Stimulated activated CD4-positive, alpha-beta T cell treated with anti-CD3 and anti-CD28 coated beads, Interleukin-1b, Interleukin-23, amount 100 ng/mL, for 24 hours (primary cell): ENCODE measurements at regions not wholly inside any gene's neighbourhood (a gene's known extent, or its start where the extent isn't known, plus 50 kb on each side); places are given as distances from the start of the nearest gene placed in this dataset.
"Not testable (repeated sequence)": the region's sequence is repeated elsewhere in the genome, so short reads cannot be mapped to it uniquely, and the experiment has no call there.

ENCODE experiments used
- DNase-seq, 4 experiments: peaks; one replicate each; pipeline ENCODE4 v3.0.0-alpha.2; 2020; ENCODE audit warnings: low read depth in 4 of 4, low spot score in 1 of 4

DNA sequence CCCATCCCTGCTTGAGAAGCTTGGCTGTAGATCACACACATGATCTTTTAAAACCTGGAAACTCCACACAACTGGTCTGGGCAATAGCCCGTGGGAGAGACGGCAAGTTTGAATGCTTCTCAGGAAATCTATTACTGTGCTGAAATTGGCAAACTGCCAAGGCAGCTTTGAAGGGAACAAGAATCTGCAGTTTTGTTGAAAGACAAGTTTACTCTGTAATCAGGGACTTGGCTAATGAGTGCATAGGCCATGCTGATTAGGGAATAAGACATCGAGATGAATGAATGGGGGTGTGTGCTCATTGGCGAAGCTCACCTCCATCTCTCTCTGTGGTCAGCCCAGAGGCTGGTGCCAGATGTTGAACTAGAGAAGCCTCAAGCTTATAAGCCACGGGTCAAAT lies 218.8 kb downstream of the HIPK3 start:
- DNase-seq: no peak

DNA sequence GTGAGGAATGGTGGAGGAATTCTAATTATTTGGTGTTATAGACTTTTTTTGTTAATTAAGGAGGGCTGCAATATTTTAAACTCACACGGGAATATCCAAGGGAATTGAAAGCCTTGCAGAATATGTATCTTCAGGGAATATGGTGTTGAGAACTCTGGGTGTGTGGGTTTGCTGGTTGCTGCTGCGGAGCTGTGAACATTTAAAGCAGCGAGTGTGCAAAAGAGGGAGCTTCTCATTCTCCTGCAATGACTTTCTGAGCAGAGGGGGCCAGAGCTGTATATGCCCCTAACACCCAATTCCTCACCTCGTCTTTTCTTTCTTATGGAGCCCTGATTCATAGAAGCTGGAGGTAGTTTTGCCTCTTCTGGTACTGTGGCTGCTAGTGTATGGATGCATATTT lies 217.7 kb downstream of the HIPK3 start:
- no peak for DNase-seq

DNA sequence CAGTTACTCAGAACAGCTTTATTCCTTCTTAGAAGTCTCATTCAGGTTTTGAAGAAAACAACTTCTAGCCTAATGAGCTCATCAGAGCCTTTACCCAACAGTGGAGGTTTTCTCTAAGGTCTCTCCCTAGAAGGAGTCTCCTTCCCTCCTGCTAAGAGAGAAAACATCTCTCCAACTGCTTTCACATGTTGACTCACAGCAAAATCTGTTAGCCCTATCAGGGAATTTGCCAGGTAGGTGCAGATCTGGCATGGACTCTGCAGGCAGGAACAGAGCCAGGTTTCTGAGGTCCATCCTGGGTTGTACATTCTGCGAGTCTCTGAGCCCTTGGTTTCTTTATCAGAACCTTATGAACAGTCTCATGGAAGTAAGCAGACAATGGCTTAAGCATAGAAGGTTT lies 214.4 kb downstream of the HIPK3 start:
- DNase-seq: no peak

DNA sequence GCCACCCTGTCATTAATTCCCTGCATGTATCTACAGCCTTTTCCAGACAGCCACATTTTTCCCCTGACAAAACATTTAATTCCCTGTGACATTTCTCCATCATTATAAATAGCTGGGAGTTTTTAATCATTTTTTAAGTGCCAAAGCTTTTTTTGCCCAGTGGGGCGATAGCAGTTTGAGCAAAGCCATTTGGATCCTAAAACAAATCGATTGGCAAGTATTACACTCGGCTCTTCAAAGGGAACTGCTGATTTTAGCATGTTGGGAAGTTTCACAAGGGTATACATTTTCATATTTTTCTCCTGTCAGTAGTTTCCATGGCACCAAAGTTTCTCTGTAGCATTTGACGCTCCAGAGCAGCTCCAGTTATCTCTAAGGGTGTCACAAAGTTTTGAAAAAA lies 210.8 kb downstream of the HIPK3 start:
- DNase-seq: no peak

DNA sequence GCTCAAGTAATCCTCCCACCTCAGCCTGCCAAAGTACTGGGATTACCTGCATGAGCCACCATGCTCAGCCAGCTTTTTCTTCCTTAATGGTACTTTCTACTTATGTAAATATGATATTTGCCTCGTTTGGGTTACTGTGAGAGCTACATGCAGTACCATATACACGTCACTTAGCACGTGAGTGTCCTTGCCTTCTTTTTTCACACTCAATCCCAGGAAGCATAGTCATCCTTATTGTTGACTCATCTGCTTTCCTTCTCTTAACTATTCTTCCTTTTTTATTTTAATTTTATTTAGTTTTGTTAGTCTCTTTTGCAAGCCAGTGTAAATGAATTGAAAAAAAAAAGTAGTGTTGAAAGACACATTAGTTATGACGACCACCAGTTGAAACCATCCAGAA lies 205.9 kb downstream of the HIPK3 start:
- no peak for DNase-seq

DNA sequence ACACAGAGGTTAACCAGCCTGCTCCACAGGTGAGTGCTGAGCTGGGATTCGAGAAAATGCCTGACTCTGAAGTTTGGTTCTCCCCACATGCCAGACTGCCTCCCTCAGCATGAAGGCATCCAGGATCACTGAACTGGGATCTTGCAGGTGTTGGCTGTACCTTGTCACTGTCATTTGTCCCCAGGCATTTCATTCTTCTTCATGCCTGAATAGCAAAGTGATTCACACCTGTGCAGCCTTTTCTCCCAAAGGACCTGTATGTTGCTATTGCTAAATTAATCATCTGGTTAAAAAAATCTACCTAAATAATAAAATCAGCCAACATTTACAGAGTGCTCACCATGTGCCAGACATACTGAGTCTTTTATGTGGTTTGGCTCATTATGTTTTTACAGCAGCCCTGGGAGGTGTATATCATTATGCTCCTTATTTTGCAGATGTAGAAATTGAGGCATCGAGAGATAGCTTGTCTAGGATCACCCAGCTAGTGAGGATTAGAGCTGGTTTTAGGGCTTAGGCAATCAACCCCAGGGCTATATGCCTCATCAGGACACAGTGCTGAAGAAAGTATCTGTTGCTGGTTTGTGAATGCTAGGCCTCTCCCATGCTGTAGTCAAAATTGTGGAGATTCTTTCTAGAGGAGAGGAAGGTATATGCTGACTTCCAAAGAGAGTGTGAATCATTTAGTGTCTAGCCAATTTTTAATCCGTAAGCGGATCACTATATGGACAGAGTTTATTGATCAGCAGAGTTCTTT lies 204.4 kb downstream of the HIPK3 start:
- DNase-seq: no peak

DNA sequence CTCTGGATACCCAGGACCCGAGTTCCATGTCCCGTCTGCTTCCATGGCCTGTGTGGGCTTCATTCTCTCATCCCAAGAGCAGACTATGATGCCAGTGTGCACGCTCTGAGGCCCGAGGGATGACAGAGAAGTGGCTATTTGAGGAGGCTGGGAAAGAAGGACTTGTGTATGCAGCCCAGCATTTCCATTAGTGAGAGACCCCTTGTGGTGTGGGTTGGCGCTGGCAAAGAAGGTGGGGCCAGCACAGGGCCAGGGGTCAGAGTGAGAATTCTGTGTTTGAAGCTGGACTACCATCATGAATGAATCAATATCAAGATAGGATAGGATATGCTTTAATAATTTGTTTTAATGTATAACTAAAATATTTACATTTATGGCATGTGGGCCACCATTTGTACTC lies 200.8 kb downstream of the HIPK3 start:
- DNase-seq: no peak

DNA sequence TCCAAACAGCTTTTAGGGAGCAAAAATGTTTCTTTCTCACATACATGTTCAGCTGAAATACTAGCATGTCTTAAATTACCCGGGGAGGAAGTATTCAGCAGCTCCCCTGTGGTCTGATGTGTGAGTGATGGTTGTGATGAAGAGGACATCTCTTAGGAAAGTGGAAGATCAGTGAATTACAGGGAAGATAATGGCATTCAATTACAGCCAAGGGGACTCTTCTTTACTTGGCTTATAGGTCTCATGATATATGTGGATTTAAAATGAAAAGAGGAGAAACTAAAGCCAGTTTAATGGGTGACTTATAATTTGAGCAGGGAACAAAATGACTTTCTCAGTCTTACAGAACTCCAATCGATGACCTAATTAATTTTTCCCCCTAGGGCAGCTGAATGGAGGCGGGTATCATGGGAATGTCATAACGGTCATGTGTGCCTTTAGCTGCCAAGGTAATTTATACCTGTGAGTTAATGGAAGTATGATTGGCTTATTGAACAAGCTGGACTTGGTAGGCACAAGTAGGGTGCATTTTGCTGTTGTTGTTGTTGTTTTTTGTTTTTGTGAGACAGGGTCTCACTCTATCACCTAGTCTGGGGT lies 198.8 kb downstream of the HIPK3 start:
- DNase-seq: no peak

DNA sequence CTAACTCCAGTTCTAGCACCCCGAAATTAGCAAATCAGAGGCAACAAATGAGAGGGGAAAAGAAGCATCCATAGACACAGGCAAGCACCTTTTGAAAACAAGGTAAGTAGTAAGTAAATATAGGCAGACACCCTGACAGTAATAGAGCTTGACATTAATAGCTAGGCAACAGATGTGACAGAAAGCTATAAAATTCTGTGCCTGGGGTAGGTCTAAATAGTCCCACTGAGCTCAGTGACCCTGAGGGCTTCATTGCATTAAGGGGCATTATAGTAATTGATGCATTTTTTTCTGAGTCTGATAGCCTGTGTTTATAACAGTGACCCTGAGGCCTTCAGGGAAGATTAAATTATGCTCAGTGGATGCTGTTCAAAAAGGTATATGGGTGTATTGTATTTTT lies 197.1 kb downstream of the HIPK3 start:
- no peak for DNase-seq

DNA sequence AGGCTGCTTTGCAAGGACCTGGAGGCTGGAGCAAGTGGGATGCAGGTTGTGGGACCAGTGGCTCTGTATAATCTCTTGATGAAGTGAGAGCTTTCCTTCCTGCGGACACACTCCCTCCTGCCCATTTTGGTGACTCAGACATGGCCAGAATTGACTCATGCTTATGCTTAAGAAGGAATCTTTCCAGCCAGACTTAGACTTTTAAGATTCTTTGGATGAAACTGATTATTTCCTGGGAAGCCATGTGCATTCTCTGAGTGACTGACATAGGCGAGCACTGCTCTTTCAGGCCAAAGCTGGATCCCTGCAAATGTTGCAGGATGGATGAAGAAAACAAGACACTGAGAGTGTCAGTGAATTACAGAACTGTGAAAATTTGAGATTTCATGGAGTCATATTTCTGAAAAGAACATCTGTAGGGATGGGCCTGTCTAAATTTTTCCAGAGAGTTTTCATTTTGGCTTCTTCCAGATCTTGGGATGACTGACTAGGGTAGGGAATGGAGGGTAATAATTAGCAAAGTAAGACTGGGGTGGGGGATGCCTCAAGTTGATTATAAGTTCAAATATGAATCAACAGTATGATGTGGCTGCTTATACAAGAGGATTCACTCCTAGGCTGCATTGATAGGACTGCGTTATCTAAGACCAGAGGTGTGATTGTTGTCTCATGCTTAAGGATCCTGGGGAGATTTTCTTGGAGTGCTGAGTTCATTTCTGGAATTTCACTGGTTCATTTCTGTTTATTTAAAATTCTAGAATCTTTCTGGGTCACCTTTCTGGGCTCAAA lies 195.8 kb downstream of the HIPK3 start:
- DNase-seq: no peak

DNA sequence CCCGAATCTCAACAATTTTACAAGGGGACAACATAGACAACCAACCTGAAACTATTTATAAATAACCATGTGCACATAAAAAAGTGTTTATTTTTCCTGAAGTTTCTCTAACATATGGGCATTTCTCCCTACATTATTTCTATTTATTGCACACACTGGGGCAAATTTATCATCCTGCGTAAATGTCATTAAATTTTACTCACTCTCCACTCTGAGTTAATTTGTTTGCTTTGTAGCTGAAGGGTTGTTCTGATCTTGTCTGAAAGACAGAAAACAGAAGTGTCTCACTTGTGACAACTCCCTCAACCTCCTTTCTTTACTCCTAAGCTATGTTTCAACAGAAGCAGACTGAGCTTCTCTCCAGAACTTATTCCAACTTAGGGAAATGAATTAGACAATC lies 194.2 kb downstream of the HIPK3 start:
- no peak for DNase-seq

DNA sequence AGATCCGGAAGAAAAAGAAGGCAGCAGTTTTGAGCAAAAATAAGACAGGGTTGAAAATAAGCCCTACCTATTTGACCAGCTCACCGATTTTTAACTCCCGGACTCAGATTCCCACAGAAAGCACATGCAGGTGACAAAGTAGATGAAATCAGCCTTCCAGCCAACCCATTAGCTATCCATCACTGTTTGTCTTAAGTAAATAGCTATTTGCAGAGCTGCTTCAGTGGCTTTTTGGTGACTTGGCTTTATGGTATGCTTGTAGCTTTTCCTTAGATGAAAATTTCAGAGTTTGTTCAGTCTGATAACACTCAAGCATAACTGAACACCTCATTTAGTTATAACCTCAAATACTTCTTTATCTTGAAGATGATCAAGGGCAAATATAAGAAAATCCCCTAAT lies 192.6 kb downstream of the HIPK3 start:
- DNase-seq: no peak

DNA sequence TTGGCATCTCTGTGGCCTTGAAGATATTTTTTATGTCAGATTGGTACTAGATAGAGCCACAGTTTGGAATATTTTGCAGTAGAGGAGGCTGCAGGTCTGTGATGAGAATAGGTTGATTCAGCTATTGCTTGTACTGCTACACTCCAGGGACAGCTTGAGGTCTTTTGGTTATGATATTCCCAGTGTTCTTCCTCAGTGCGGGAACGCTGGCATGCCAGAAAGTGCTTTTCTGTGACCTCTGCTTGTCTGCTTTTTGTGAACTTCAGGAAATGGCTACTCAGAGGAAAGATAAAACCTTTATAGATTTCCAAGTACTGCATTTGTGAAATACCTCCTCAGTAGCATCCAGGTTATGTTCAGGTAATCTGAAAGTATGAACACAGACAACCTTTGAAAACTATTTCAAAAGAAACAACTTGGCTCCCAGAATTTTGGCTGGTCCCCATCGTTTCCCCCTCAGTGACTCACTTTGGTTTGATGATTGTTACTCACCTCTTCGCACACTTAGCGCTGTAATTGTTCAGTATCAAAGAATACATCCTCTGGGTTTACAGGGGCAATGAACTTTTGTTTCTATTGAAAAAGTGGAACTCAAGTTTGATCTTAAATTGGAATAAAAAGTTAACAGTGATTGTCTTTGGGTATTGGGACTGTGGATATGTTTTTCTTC lies 191.4 kb downstream of the HIPK3 start:
- no peak for DNase-seq

DNA sequence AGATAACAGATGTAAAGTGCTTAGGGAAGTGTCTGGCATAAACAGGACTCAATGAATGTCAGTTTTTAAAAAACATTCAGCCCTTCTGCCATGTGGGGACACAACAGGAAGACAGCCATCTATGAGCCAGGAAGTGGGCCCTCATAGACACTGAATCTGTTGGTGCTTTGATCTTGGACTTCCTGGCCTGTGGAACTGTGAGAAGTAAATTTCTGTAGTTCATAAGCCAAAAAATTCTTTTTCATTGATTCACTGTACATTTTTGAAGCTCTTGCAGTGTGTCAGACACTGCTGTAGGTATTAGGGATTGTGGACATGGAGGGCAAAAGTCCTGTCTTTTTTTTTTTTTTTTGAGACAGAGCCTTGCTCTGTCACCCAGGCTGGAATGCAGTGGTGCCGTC lies 188.6 kb downstream of the HIPK3 start:
- no peak for DNase-seq

DNA sequence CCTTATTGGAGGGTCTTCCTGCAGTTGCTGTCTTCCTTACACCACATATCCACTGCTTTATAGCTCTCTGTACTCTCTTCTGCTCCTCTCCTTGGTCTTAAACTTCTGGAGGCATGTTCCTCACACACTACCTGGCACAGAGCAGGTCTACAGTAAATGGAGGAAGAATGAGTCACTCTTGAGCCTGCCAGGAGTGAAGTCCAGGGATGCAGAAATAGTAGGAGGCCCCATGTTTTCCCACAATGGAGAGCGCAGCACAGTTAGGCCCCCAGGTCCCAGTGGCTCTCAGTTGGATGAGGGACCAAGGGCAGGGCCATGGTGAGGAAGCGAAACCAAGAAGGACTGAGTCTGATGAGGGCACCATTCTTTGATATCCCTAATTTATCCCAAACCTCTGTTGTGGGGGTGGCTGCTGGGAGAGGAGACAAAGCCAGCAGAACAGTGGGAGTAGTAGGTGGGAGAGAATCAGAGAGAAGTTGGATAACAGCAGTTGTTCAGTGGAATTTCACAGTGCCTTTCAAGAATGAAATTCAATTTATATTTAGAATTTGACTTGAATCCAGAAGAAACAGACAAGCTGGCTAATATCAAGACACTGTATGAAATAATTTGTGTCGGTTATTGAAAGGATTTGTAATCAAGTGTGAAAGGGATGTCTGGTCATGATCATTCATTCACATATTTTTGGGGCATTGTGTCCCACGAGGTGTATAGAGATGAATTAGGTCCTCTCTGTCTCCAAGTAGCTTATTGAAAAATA lies 187.8 kb downstream of the HIPK3 start:
- DNase-seq: no peak

DNA sequence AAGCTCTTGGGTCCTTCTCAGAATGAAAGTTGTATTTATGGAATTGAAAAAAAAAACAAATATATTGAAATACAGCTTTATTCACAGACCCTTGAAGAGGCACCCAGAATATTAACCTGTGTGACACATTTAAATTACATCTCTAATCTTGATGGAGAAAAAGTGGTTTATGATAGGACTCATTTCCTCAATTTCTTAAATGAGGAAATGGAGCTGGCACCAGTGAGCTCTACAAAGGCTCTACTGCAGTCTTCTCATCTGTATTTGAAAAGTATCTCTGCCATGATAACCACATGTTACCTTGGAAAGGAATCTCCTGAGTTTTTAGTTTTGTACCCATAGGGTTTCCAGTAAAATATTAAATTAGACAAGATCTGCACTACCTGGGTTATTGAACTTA lies 186.5 kb downstream of the HIPK3 start:
- no peak for DNase-seq

DNA sequence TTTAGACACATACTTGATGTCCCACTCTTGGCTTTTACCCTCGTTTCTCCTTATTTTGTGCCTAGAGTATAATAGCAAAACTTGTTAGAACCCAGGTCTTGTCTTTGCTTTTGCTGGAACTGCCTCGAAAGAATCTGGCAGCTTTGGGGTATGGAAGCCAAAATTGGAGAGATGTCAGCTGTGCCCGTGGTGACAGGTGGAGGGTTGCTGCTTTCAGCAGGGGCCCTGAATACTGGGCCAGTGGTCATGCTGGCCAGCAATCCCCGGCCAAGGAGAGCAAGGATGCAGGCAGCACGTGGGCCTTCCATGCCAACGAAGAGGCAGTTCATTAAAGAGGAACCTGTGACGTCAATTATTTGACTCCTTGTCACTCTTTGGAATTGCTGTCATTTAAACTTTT lies 181.1 kb downstream of the HIPK3 start:
- DNase-seq: no peak

DNA sequence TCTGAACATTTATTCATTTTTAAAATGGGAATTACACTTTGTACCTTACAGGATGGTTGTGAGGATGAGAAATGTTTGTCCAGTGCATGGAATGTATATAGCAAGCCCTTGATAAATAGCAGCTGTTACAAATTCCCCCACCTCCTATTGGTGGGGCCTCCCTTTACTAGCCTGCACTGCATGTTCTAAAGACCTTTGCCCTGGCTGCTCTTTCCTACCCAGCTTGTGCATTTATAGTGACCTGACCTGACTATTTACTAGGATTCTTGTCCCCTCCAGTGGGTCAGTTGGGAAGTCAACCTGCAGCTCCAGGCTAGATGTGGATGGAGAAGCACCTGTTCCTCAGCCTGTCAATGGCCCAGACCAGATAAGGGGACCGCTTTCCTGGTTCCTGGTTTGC lies 180.3 kb downstream of the HIPK3 start:
- no peak for DNase-seq

DNA sequence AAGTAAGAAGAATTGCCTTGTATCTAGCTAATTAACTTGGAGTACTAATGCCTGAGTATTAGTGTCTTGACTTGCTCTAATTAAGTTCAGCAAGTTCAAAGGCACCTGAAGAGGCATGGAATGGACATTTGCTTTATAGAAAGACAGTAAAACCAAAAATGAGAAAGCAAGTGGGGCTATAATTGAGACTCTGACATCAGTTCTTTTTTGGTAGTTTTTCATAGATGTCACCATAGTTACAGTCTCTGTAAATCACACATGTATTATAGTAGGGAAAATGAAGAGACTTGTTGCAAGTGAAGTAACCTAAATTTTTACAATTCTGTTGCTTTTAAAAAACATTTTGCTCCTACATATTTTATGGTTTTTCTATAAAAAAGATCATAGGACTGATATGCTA lies 178.0 kb downstream of the HIPK3 start:
- DNase-seq: no peak

DNA sequence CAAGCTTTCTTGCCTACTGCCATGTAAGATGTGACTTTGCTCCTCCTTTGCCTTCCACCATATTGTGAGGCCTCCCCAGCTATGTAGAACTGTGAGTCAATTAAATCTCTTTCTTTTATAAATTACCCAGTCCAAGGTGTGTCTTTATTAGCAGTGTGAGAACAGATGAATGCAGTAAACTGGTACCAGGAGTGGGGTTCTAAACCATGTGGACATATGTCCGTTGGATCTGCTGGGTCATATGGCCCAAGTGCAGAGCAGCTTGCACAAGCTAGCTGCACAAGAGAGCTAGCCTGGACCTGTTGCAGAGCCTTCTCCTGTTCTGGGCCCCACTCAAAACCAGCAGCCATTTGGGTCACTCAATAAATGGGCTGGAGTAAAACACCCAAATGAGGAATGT lies 177.1 kb downstream of the HIPK3 start:
- DNase-seq: no peak

DNA sequence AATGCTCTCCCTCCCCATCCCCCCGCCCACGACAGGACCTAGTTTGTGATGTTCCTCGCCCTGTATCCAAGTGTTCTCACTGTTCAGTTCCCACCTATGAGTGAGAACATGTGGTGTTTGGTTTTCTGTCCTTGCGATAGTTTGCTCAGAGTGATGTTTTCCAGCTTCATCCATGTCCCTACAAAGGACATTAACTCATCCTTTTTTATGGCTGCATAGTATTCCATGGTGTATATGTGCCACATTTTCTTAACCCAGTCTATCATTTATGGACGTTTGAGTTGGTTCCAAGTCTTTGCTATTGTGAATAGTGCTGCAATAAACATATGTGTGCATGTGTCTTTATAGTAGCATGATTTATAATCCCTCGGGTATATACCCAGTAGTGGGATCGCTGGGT lies 171.3 kb downstream of the HIPK3 start:
- DNase-seq: not testable (repeated sequence)
